COR-L47 (cell line): ENCODE measurements at regions not wholly inside any gene's neighbourhood (a gene's known extent, or its start where the extent isn't known, plus 50 kb on each side); places are given as distances from the start of the nearest gene placed in this dataset.
"Not testable (repeated sequence)": the region's sequence is repeated elsewhere in the genome, so short reads cannot be mapped to it uniquely, and the experiment has no call there.

Experiments
- DNase-seq: peaks from one replicate; lab custom pipeline; 2025; lab: John Stamatoyannopoulos, UW

DNA sequence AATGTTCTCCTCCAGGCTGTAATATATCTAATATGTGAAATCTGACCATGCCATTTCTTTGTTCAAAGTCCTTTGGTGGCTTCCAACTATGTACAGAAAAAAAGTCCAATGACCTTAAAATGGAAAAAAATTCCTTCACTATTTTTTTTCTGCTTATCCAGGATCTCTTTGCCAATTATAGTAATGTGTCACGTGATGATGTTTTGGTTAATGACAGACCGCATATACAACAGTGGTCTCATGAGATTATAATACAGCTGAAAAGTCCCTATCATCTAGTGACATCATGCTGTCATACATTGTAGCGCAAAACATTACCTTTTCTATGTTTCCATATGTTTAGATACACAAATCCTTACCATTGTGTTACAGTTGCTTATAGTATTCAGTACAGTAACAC lies 477.6 kb downstream of the TMEM232 start:
- DNase-seq: no peak

DNA sequence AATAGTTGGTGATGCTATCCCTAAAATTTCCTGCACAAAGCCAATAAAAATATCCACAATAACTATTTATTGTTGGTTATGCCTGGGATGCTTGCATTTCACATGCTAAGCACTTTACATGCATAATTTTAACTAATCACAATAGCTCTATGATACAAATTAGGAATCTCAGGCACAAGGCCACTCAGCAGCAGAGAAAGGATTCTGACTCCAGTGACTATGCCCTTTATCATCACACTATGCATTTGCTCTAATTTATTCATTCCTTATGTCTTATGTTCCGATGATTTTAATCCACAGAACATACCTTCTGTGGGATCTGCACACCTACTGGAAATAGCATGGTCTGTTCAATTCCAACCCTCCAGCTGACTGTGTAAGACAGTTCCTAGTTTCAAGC lies 476.1 kb downstream of the TMEM232 start:
- no peak for DNase-seq

DNA sequence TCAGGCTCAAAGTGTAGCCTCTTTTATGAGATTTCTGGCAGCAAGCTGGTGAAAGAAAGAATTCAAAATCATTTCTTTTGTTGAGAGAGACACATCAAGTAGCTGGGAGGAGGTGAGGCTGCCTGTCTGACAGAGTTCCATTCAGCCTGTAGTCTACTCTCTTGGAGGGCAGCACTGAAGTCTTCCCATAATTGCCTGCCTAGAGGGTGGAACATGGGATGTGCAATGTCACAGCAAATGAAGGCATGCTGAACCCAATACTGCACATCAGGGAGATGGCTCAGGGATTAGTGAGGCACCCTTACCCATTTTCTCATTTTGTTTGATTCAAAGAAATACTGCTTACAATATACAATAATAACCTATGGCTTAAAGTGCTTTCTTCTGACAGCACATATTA lies 475.7 kb downstream of the TMEM232 start:
- DNase-seq: no peak

DNA sequence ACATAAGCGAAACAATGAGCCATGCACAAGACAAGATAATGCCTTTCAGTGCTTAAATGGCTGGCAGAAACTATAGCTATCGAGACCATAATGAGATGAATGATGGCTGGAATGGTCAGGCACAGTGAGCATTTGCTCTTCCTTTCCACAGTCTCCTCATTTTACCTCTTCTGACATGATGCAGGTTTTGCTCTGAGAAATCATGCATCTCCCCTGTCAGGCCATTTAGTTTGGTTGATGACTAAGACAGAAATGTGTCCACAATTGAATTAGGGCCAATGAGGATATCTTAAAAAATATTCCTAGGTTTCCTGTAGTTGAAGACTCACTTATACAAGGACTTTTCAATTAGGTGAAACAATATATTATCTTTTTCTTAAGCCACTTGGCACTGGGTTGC lies 475.1 kb downstream of the TMEM232 start:
- DNase-seq: no peak

DNA sequence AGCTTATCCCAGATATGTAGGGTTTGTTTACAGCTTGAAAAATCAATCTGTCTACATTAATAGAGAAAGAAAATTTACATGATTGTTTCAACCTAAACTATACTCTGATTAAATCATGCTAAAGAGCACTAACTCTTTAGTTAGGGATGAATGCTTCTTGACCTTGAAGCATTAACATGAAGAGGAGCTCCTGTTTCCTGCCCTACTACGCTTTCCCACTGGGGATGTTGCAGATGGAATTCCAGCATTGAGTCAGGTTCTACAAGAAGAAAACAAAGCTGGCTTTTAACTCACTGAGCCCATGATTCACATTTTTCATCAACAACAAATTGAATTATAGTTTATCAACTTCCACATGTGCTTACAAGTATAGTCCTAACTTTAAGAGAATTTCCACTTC lies 471.3 kb downstream of the TMEM232 start:
- DNase-seq: no peak

DNA sequence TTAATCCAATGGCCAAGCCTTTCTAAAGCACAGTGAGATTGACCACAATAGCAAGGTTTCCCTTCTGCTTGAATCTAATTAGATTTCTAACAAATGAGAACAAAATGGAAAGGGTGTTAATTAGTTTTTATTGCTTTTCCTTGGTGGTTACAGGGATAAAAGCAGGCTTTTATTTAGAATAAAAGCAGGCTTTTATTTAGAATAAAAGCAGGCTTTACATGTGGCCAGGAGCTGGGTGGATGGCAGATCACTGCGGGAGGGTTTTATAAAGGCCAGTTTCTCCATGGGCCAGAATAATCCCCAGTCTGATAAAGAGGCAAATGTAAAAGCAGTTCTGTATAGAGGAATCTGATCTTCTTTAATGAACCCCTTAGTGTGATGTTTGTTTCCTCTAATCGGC lies 470.2 kb downstream of the TMEM232 start:
- DNase-seq: no peak

DNA sequence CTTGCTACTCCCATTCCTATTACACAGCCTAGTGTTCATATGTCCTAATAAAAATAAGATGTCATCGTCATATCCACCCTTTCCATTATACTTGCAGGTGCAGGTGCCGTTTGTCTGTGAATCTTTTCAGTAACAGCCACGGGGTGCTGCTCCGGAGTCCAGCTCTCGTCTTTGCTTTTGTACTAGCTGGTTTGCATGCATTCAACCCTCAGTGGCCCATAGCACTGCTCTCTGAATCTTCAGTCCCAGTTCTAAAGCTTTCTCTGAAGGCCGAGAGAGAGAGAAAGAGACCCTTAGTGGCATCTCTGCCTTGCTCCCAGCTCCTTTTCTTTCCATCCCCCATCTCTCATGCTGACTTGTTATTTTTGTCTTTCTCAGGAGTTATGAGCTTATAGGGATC lies 468.5 kb downstream of the TMEM232 start:
- DNase-seq: no peak

DNA sequence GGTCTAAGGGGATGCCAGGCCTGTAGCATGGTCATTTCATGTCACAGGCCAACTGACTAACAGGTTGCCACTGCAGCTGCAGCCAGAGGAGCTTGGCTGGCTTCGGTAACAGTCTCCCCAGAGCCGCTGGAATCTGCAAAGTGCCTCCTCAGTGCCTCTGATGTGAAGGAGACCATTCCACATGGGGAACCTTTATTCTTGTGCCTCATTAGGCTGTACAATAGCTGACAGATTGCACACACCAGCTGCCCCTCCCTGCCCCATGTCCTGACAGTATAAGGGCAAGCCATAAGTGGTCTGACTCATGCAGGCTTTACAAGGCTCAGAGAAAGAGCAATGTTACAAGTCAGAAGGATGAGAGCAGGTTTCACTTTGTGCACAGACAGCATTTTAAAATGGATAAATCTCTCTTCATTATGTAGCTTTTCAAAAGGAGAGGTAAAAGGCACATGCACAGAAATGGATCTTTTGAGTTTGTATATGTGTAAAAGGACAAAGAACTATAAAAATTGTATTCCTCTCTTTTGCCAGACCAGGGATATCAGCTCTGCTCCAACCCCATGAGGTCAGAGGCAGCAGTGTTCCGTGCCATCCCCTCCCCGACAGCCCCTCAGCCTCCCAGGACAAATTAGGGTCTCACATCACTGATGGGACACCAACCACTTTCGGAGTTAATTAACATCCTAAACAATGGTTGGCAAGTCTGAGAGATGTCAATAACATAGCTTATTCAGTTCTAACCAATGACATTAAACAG lies 467.8 kb downstream of the TMEM232 start:
- no peak for DNase-seq

DNA sequence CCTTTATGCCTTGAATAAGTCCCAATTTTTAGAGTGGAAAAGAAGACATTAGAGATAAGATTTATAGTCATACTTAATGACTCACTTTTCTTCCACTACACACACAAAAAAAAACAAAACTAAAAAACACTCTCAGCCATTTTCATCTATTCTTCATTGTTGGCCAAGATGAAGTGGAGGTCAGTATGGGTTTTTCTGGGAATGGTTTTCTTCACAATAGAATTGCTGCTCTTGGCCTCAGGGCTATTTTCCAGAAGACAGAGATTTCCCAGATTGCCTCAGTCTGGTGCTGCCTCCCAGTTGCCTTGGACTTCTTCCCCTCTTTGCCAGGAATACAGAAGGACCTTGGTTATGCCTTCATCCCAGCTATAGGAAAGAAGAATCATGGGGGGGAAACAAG lies 463.7 kb downstream of the TMEM232 start:
- no peak for DNase-seq

DNA sequence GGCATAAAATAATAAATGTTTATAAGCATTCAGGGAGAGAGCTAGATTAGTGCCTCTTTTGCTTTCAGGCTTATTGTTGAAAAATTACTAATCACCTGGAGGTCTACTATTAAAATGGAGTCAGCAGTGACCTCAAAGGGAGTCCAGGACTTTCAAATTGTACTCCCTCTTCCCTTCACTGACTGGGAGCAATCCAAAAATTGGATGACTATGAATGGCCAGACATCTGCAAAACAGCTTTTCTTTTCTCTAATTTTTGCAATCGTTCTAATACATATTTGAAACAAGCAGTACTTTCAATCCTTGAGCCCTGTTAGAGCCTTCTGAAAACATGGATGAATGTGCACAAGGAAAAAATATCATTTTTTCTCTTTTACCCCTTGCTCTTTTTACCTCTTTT lies 461.8 kb downstream of the TMEM232 start:
- DNase-seq: no peak

DNA sequence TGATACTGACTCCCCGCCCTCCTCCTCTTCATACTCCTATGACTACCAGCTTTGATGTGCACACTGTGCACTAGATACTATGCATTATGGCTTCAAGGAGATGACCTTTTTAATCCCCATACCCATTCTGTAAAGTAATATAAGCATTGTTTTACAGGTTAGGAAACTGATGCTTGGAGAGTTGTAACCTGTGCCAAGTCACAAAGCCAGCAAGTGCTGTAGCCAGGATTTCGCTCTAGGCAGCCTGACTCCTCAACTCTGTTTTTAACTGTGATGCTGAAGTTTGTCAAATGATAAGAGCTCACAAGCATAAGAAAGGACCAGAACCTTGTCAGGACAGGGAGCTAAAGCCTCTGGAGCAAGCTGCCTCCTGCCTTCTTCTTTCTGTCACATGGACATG lies 461.3 kb downstream of the TMEM232 start:
- no peak for DNase-seq

DNA sequence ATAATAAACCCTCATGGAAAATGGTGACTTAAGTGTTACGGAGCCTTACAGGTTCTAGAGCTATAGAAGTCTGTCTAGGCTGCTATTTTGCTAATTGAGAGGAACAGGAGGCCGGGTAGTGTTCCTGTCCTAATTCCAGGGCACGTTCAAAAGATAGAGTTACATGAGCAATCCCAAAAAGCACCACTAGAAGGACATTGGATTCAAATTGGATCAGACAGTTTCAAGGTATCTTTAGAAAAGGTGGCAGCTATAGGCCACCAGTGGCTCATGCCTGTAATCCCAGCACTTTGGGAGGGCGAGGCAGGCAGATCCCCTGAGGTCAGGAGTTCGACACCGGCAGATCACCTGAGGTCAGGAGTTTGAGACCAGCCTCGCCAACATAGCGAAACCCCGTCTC lies 458.8 kb downstream of the TMEM232 start:
- no peak for DNase-seq

DNA sequence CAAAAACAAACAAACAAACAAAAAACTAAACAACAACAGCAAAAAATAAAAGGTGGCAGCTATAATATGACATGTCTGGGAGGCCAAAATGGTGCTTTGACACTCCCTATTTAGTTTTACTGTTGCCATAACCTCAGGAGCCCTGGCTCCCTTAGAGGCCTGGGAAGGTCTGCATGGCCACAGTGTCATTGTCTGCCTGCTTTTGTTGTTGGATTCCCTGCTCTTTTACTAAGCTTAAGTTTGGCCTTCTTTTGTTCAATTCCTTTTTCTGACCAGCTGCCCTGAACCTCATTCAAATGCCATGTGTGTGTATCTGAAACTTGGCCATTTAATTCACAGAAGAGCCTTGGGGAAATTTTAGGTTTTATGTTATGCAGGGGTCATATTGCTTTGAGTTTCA lies 458.2 kb downstream of the TMEM232 start:
- DNase-seq: no peak

DNA sequence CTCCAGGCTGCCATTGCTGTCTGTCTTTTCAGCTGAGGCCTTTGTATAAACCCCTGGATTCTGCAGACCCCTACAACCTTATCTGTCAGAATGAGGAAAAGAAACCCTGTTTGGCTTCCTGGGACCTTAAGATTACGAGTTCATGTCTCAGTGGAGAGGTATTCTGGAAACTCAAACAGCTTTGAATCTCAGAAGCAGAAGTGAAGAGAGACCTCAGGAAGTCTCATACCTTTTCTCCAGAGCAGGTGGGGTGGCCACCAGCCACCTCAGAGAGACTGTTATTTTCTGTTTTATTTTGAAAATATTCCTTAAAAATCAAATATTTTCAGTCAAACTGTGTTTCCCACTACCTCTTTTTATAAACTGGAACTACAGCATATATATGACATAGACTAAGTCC lies 457.5 kb downstream of the TMEM232 start:
- no peak for DNase-seq

DNA sequence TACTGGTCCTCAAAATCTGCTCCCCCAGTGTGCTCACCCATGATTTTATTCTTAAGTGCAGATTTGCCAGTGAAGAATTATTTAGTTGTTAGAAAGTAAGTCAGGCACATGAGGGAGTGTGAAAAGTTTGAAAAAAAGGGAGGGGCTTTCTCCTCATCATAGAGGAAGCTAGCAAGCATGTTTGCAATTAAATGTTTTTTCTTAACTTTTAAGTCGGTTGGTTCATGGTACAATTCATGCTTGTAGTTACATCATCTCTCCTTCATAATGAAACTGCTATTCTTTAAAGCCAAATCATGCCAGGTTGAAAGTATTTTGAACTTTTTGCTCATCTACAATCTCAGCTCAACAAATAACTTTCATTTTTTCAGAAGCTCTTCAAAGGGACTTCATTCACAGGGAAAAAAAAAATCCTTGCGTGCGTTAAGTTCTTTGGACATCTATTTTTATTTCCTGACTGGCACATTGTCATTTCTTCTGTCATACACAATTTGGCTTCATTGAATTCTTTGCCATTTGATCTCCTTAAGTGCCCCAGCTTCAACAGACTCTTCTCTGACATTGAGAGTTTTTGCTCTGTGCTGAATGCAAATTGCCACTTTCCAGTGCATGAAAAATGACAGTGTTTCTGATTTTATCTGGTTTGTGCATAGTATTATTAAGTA lies 456.9 kb downstream of the TMEM232 start:
- DNase-seq: no peak

DNA sequence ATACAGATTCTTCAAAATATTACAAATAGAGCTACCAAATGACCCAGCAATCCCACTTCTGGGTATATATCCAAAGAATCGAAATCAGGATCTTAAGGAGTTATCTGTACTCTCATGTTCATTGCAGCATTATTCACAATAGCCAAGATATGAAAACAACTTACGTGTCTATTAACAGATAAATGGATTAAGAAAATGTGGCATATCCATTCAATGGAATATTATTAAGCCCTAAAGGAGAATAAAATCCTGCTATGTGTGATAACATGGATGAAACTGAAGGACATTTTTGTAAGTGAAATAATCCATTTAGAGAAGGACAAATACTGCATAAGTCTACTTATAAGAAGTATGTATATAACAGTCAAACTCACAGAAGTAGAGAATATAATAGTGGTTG lies 450.6 kb downstream of the TMEM232 start:
- DNase-seq: no peak

DNA sequence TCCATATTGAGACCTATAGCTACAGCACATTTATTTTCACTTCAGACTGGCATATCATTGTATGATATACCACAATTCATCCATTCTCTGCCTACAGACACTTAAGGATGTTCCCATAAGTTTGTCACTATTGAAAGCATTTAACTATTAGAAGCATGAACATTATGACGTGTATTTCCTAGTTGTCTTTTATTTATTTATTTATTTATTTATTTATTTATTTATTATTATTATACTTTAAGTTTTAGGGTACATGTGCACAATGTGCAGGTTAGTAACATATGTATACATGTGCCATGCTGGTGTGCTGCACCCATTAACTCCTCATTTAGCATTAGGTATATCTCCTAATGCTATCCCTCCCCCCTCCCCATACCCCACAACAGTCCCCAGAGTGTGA lies 448.0 kb downstream of the TMEM232 start:
- not testable (repeated sequence) for DNase-seq

DNA sequence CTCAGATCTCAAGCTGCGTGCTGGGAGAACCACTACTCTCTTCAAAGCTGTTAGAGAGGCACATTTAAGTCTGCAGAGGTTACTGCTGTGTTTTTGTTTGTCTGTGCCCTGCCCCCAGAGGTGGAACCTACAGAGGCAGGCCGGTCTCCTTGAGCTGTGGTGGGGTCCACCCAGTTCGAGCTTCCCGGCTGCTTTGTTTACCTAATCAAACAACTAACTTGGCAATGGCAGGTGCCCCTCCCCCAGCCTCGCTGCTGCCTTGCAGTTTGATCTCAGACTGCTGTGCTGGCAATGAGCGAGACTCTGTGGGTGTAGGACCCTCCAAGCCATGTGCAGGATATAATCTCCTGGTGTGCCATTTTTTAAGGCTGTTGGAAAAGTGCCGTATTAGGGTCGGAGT lies 442.4 kb downstream of the TMEM232 start:
- not testable (repeated sequence) for DNase-seq

DNA sequence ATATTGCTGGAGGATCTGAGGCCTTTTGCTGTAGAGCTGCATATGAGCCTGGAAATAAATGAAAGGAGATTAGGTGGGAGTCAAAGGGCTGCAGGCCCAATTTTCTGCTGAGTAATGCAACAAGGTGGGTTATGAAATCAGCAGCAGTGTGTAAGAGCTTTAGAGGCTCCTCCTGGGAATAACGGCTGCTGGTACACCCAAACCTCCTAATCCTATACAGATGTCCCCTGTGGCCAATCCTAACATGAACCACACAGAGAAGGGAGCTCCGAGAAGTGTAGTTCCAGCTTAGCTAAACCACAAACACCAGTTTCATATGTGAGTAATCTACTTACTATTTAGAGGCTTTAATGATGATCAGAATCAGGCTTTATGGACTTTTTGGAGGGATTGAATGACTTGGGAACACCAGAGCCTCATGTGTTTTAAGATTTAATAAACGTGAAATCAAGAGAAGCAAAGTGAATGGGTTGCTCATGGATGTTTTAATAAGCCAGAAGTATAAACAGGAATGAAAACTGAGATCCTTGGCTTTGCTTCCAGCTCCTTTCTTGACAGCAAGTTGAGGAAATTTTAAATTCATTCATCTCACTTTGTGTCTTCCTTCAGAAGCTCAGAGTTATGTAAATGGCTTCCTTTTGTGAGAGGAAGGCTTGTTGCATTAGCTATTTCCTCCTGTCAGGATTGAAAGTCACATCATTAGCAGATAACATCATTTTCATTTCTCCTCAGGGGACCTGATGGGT lies 437.5 kb downstream of the TMEM232 start:
- DNase-seq: no peak

DNA sequence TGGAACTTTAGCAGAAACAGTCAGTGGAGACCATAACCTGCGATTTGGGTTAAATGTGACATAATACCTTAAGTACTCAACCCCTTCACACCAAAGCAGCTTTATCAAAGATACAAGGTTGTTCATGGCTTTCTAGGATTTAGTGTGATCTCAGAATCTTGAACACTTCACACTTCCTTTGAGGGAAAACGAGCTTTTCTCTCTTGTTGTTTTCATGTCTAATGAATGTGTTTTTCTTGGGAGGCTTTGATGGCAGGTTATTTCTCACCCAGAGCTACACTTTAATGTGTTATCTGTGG lies 437.0 kb downstream of the TMEM232 start:
- DNase-seq: no peak

DNA sequence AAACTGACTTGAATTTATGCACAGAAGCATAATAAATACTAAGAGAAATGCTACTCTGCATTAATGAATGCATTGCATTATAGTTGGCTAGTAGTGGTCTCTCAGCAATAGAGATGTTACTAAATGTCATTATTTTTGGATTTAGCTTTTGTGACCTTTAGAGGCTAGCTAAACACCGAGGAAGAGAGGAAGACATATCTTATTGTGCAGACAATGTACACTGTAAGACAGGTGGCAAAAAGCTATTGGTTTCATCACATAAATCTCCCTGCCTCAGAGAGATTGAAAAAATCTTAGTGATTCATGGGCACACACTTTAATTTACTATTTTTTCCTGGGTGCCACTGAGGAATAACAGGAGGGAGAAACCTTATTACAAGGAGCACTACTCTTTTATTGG lies 435.9 kb downstream of the TMEM232 start:
- DNase-seq: no peak

DNA sequence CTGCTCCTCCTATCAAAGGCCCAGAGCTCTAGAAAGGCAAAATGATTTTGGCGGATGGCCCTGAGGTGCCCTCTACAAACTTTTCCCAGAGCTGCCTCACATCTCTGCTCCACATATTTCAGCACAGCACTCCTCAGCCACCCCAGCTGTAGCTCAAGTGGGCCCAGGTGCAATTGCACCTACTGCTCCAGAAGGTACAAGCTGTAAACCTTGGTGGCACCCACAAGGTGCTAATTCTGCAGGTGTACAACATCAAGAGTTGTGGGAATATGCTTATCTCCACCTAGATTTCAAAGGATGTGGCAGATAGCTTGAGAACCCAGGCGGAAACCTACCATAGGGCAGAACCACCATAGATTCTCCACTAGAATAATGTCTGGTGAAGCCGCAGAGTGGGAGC lies 432.2 kb downstream of the TMEM232 start:
- DNase-seq: no peak

DNA sequence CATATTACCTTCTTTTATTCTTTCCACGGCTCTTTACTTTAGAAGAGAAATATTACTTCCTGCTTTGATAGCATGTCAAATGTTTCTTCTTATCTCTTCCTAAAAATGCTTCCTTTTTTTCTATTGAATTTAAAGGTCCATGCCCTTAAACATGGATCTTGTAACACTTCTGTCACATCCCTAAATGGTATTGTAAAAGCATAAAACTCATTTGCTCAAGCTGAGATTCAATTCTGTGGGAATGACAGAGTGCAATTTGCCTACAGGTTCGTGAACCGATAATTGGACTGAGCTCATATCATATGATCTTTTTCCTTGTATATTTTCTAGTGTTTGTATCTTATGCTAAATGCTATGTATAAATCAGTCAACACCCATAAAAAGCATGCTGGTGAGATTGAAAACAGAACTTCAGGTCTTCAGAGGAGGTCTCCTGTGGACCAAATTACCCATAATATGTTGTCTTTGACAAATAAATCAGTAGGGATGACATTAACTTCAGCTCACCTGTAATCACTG lies 429.3 kb downstream of the TMEM232 start:
- DNase-seq: peak; percentile 11
